ENCODE measurements at regions not wholly inside any gene's neighbourhood (a gene's known extent, or its start where the extent isn't known, plus 50 kb on each side); places are given as distances from the start of the nearest gene placed in this dataset.
"Not testable (repeated sequence)": the region's sequence is repeated elsewhere in the genome, so short reads cannot be mapped to it uniquely, and the experiment has no call there.

GRCh38 chr14:30191639-30192279 is 264.1 kb upstream of the PRKD1 start:
- no CpG with 5 or more reads among the region's 2 CpGs for WGBS (ENCODE audit: insufficient coverage, insufficient read length)
- no peaks in the 10 kb centered on the region for H3K9me3 ChIP-seq (ENCODE audit: control insufficient read depth, insufficient read depth, low read length)
- no peaks in the 10 kb centered on the region for H3K27me3 ChIP-seq (ENCODE audit: control insufficient read depth, insufficient read depth, low read length)
- no peak overlapping the region for H3K4me3 ChIP-seq (ENCODE audit: low read length)
- H3K36me3 ChIP-seq (ENCODE audit: control insufficient read depth, insufficient read depth, low read length) = no peaks in the 10 kb centered on the region
- no peaks in the 10 kb centered on the region for H3K4me1 ChIP-seq (ENCODE audit: control insufficient read depth, insufficient read depth, low read length)
- DNase-seq (ENCODE audit: low read depth, low spot score) = no peak
- no peak overlapping the region for H3K27ac ChIP-seq (ENCODE audit: low read length)

GRCh38 chr14:30193101-30193500 is 265.5 kb upstream of the PRKD1 start:
- no peaks in the 10 kb centered on the region for H3K9me3 ChIP-seq (ENCODE audit: control insufficient read depth, insufficient read depth, low read length)
- H3K36me3 ChIP-seq (ENCODE audit: control insufficient read depth, insufficient read depth, low read length) = no peaks in the 10 kb centered on the region
- H3K27me3 ChIP-seq (ENCODE audit: control insufficient read depth, insufficient read depth, low read length) = no peaks in the 10 kb centered on the region
- DNase-seq (ENCODE audit: low read depth, low spot score) = no peak
- no CpG with 5 or more reads among the region's 4 CpGs for WGBS (ENCODE audit: insufficient coverage, insufficient read length)
- no peak overlapping the region for H3K4me3 ChIP-seq (ENCODE audit: low read length)
- H3K4me1 ChIP-seq (ENCODE audit: control insufficient read depth, insufficient read depth, low read length) = no peaks in the 10 kb centered on the region
- no peak overlapping the region for H3K27ac ChIP-seq (ENCODE audit: low read length)

- no peaks in the 10 kb centered on the region for H3K4me1 ChIP-seq (ENCODE audit: control insufficient read depth, insufficient read depth, low read length)
- no CpG with 5 or more reads among the region's 4 CpGs for WGBS (ENCODE audit: insufficient coverage, insufficient read length)
Observed at GRCh38 chr14:30193845-30194501, 266.3 kb upstream of the PRKD1 start.

GRCh38 chr14:30194741-30195148 is 267.1 kb upstream of the PRKD1 start:
- Histone ChIP-seq H3K4me1 (ENCODE audit: control insufficient read depth, insufficient read depth, low read length) (no peaks in the 10 kb centered on the region), H3K27ac (ENCODE audit: low read length) (no peak overlapping the region), H3K36me3 (ENCODE audit: control insufficient read depth, insufficient read depth, low read length) (no peaks in the 10 kb centered on the region), H3K27me3 (ENCODE audit: control insufficient read depth, insufficient read depth, low read length) (no peaks in the 10 kb centered on the region), H3K4me3 (ENCODE audit: low read length) (no peak overlapping the region), H3K9me3 (ENCODE audit: control insufficient read depth, insufficient read depth, low read length) (no peaks in the 10 kb centered on the region)
- WGBS (ENCODE audit: insufficient coverage, insufficient read length) = no CpG with 5 or more reads among the region's 2 CpGs
- no peak for DNase-seq (ENCODE audit: low read depth, low spot score)

More at GRCh38 chr14:30193845-30194501, 266.3 kb upstream of the PRKD1 start:
- Histone ChIP-seq H3K36me3 (ENCODE audit: control insufficient read depth, insufficient read depth, low read length) (no peaks in the 10 kb centered on the region), H3K27ac (ENCODE audit: low read length) (no peak overlapping the region), H3K27me3 (ENCODE audit: control insufficient read depth, insufficient read depth, low read length) (no peaks in the 10 kb centered on the region), H3K9me3 (ENCODE audit: control insufficient read depth, insufficient read depth, low read length) (no peaks in the 10 kb centered on the region), H3K4me3 (ENCODE audit: low read length) (no peak overlapping the region)
- no peak for DNase-seq (ENCODE audit: low read depth, low spot score)

GRCh38 chr14:30195941-30196340 is 268.3 kb upstream of the PRKD1 start:
- H3K4me1 ChIP-seq (ENCODE audit: control insufficient read depth, insufficient read depth, low read length) = no peaks in the 10 kb centered on the region
- H3K36me3 ChIP-seq (ENCODE audit: control insufficient read depth, insufficient read depth, low read length) = no peaks in the 10 kb centered on the region
- H3K27me3 ChIP-seq (ENCODE audit: control insufficient read depth, insufficient read depth, low read length) = no peaks in the 10 kb centered on the region
- DNase-seq (ENCODE audit: low read depth, low spot score) = no peak
- no peak overlapping the region for H3K4me3 ChIP-seq (ENCODE audit: low read length)
- H3K27ac ChIP-seq (ENCODE audit: low read length) = no peak overlapping the region
- H3K9me3 ChIP-seq (ENCODE audit: control insufficient read depth, insufficient read depth, low read length) = no peaks in the 10 kb centered on the region
- WGBS (ENCODE audit: insufficient coverage, insufficient read length) = no CpG with 5 or more reads among the region's 3 CpGs

- no peak overlapping the region for H3K4me3 ChIP-seq (ENCODE audit: low read length)
- no peak for DNase-seq (ENCODE audit: low read depth, low spot score)
- WGBS (ENCODE audit: insufficient coverage, insufficient read length) = no CpG with 5 or more reads among the region's 2 CpGs
- H3K9me3 ChIP-seq (ENCODE audit: control insufficient read depth, insufficient read depth, low read length) = no peaks in the 10 kb centered on the region
- H3K27me3 ChIP-seq (ENCODE audit: control insufficient read depth, insufficient read depth, low read length) = no peaks in the 10 kb centered on the region
- no peak overlapping the region for H3K27ac ChIP-seq (ENCODE audit: low read length)
- H3K4me1 ChIP-seq (ENCODE audit: control insufficient read depth, insufficient read depth, low read length) = no peaks in the 10 kb centered on the region
- no peaks in the 10 kb centered on the region for H3K36me3 ChIP-seq (ENCODE audit: control insufficient read depth, insufficient read depth, low read length)
Observed at GRCh38 chr14:30196861-30197260, 269.2 kb upstream of the PRKD1 start.

GRCh38 chr14:30198720-30199119 is 271.1 kb upstream of the PRKD1 start:
- not testable (repeated sequence) for DNase-seq (ENCODE audit: low read depth, low spot score); H3K27ac ChIP-seq (ENCODE audit: low read length); H3K4me3 ChIP-seq (ENCODE audit: low read length); H3K36me3 ChIP-seq (ENCODE audit: control insufficient read depth, insufficient read depth, low read length); H3K27me3 ChIP-seq (ENCODE audit: control insufficient read depth, insufficient read depth, low read length); H3K9me3 ChIP-seq (ENCODE audit: control insufficient read depth, insufficient read depth, low read length); H3K4me1 ChIP-seq (ENCODE audit: control insufficient read depth, insufficient read depth, low read length)
- no CpG with 5 or more reads among the region's 3 CpGs for WGBS (ENCODE audit: insufficient coverage, insufficient read length)

GRCh38 chr14:30204431-30204980 is 276.9 kb upstream of the PRKD1 start:
- no CpG with 5 or more reads among the region's 2 CpGs for WGBS (ENCODE audit: insufficient coverage, insufficient read length)

GRCh38 chr14:30209136-30209535 is 281.5 kb upstream of the PRKD1 start:
- Histone ChIP-seq H3K9me3 (ENCODE audit: control insufficient read depth, insufficient read depth, low read length) (no peaks in the 10 kb centered on the region), H3K27me3 (ENCODE audit: control insufficient read depth, insufficient read depth, low read length) (no peaks in the 10 kb centered on the region), H3K4me3 (ENCODE audit: low read length) (no peak overlapping the region), H3K27ac (ENCODE audit: low read length) (no peak overlapping the region), H3K36me3 (ENCODE audit: control insufficient read depth, insufficient read depth, low read length) (no peaks in the 10 kb centered on the region), H3K4me1 (ENCODE audit: control insufficient read depth, insufficient read depth, low read length) (no peaks in the 10 kb centered on the region)
- WGBS (ENCODE audit: insufficient coverage, insufficient read length) = no CpG with 5 or more reads among the region's 1 CpG
- DNase-seq (ENCODE audit: low read depth, low spot score) = no peak

More at GRCh38 chr14:30204431-30204980, 276.9 kb upstream of the PRKD1 start:
- Histone ChIP-seq H3K27me3 (ENCODE audit: control insufficient read depth, insufficient read depth, low read length) (no peaks in the 10 kb centered on the region), H3K27ac (ENCODE audit: low read length) (no peak overlapping the region), H3K4me1 (ENCODE audit: control insufficient read depth, insufficient read depth, low read length) (no peaks in the 10 kb centered on the region), H3K9me3 (ENCODE audit: control insufficient read depth, insufficient read depth, low read length) (no peaks in the 10 kb centered on the region), H3K36me3 (ENCODE audit: control insufficient read depth, insufficient read depth, low read length) (no peaks in the 10 kb centered on the region), H3K4me3 (ENCODE audit: low read length) (no peak overlapping the region)
- no peak for DNase-seq (ENCODE audit: low read depth, low spot score)

- Histone ChIP-seq H3K27ac (ENCODE audit: low read length) (no peak overlapping the region), H3K9me3 (ENCODE audit: control insufficient read depth, insufficient read depth, low read length) (no peaks in the 10 kb centered on the region), H3K27me3 (ENCODE audit: control insufficient read depth, insufficient read depth, low read length) (no peaks in the 10 kb centered on the region), H3K4me3 (ENCODE audit: low read length) (no peak overlapping the region), H3K36me3 (ENCODE audit: control insufficient read depth, insufficient read depth, low read length) (no peaks in the 10 kb centered on the region), H3K4me1 (ENCODE audit: control insufficient read depth, insufficient read depth, low read length) (no peaks in the 10 kb centered on the region)
- no peak for DNase-seq (ENCODE audit: low read depth, low spot score)
- WGBS (ENCODE audit: insufficient coverage, insufficient read length) = no CpG with 5 or more reads among the region's 4 CpGs
Observed at GRCh38 chr14:30210630-30211029, 283.0 kb upstream of the PRKD1 start.

GRCh38 chr14:30211326-30211725 is 283.7 kb upstream of the PRKD1 start:
- no peaks in the 10 kb centered on the region for H3K9me3 ChIP-seq (ENCODE audit: control insufficient read depth, insufficient read depth, low read length)
- H3K4me3 ChIP-seq (ENCODE audit: low read length) = no peak overlapping the region
- H3K27me3 ChIP-seq (ENCODE audit: control insufficient read depth, insufficient read depth, low read length) = no peaks in the 10 kb centered on the region
- H3K36me3 ChIP-seq (ENCODE audit: control insufficient read depth, insufficient read depth, low read length) = no peaks in the 10 kb centered on the region
- DNase-seq (ENCODE audit: low read depth, low spot score) = no peak
- H3K27ac ChIP-seq (ENCODE audit: low read length) = no peak overlapping the region
- H3K4me1 ChIP-seq (ENCODE audit: control insufficient read depth, insufficient read depth, low read length) = no peaks in the 10 kb centered on the region
